NOMO-1 treated with DMSO at 0.1 percent for 48 hours (cell line): ENCODE measurements at regions not wholly inside any gene's neighbourhood (a gene's known extent, or its start where the extent isn't known, plus 50 kb on each side); places are given as distances from the start of the nearest gene placed in this dataset.

ENCODE experiments used
- DNase-seq: peaks from one replicate; lab custom pipeline; 2025; ENCODE audit not compliant: unreplicated experiment; lab: John Stamatoyannopoulos, UW

DNA sequence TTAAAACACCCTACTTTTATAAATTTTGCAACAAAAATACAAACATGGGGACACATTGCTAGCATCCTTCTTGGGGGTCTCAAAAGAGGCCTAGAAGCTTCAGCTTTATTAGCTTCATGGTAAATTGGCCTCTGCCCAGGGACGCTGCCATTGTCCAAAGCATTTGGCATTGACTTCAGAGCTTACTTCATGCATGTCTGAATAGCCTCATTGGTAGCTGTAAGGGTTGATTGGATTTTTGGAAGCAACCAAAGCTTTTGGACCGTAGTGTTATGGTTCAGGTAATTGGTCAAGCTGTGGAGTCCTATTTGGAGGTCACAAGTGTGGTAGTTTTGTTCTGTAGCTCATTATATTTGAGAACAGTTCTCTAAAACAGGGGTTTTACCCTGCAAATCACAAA is 411.7 kb upstream of the SLC24A2 start:
- DNase-seq = no peak

DNA sequence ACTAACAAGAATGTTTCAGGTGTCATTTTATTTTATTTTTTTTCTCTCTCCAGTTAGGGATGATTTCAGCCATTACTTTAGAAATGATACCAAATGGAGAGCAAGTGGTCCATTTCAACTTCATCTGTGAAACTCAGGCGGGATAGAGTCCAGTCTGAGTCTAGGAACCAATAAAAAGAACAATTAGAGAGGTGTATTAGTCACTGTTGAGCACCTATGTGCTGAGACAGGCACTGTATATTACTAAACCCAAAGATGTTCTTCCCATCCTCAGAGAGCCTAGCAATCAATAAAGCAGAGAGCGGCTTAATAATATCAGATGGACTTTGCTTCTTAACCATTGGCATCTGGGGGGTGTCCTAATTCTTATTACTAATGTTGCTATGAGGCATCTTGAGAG is 410.3 kb upstream of the SLC24A2 start:
- DNase-seq = no peak

GRCh38 chr9:20197976-20198685 is 409.3 kb upstream of the SLC24A2 start:
- DNase-seq = no peak

DNA sequence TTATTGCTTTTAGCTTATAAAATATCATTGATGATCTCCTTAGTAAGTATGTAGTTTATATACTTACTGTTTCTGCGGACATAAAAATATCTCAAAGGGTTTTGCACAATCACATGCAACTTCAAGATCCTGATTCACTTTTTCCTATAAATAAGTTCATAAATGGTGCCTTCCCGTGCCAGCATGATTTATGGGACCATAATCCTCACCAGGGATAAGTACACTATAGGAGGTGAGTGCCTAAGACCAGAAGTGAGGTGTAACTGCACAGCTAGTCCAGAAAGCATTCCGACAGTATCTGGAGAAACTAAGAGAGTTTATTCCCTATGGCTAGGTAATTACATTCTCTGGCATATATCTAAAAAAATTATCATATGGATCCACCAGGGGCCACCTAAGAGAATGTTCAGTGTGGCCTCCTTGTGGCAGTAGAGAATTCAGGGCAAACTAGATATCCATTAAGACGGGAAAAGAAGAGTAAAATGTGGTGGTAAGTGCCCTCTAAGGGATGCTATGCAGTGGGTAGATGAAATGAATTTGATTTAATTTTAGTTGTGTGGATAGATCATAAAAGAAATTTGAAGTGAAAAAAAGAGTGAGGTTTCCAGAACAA is 402.5 kb upstream of the SLC24A2 start:
- no peak for DNase-seq

- DNase-seq = no peak
These were observed 401.0 kb upstream of the SLC24A2 start for GRCh38 chr9:20189871-20190270.

DNA sequence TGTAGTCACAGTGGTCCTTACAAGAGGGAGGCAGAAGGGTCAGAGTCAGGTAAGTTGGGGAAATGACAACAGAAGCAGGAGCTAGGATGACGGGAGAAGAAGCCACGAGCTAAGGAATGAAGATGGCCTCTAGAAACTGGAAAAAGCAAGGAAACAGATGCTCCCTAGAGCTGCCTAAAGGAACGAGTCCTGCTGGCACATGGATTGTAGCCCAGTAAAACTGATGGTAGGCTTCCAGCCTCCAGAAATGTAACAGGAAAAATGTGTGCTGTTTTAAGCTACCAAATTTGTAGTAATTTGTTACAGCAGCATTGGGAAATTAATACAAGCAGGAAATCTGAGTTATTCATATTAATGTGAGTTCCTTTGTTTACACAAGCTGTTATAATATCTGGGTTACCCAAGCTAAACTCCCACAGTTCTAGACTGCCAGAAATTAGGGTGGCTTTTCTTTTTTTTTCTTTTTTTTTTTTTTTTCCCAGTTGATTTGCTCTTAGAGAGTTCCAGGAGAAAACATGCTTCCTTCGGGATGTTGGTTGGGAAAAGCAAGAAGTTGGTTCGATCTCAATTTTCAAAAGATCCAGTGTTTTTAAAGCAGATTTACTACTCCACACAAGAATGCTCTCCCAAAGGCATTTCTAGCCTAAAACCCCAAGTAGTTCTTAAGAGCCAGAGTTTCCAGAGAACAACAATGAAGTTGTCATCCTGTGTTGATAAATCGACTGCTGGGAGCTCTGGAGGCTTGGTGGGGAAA is 400.0 kb upstream of the SLC24A2 start:
- DNase-seq = no peak

- DNase-seq = no peak
These were observed 398.5 kb upstream of the SLC24A2 start for GRCh38 chr9:20187318-20187717.

GRCh38 chr9:20186823-20187222 is 398.0 kb upstream of the SLC24A2 start:
- no peak for DNase-seq

DNA sequence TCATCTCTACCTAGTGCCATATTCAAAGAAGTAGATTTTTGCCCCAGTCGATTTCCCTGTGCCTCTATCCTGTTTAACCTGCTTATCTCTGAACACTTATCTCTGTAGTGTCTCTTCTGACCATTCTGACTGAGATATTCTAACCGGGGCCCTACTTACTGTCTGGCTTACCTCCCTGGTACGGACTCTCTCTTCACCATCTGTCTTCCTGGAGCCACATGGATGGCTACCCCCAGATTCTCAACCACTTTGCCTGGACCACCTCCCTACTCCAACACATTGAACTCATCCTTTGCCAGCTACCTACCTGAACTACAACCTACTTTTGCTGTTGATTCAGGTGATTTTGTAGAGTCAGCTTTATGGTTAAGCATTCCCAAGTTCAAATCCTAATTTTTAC is 397.4 kb upstream of the SLC24A2 start:
- no peak for DNase-seq

- DNase-seq = no peak
These were observed 395.7 kb upstream of the SLC24A2 start for GRCh38 chr9:20184541-20184940.

DNA sequence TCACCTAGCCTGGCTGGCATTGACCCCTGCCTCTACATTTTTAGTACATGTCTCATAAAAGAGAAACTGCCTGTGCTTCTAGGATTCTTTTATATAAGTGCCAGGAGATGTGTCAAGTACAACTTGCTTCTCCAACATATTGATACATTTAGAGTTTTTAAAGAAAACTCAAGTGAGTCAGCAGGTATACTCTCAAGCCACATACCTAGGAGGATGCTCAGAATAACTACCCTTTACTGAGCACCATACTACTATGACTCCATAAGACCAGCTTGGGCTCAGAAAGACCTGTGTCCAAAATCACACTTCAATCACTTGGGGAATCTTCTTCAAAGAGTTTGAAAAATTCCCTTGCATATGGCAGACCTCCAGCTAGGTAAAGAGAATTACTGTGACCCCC is 389.8 kb upstream of the SLC24A2 start:
- DNase-seq = no peak

- no peak for DNase-seq
These were observed 389.4 kb upstream of the SLC24A2 start for GRCh38 chr9:20178197-20178596.

DNA sequence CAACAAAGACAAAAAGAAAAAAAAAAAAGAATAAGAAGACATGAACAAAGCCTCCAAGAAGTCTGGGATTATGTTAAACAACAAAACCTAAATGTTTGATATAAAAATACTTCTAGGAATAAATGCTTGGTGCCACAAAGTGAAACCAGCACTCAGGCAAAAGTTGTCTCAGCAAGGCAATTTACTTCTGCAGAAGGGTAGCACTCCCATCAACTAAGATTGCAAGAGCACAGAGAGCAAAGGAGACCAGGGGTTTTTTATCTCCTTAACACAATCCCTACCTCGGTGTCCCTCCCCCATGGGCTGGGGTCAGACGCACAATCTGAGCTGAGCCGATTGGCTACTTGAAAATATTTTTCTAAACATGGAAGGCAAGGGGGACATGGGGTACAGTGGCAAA is 381.3 kb upstream of the SLC24A2 start:
- DNase-seq = no peak

DNA sequence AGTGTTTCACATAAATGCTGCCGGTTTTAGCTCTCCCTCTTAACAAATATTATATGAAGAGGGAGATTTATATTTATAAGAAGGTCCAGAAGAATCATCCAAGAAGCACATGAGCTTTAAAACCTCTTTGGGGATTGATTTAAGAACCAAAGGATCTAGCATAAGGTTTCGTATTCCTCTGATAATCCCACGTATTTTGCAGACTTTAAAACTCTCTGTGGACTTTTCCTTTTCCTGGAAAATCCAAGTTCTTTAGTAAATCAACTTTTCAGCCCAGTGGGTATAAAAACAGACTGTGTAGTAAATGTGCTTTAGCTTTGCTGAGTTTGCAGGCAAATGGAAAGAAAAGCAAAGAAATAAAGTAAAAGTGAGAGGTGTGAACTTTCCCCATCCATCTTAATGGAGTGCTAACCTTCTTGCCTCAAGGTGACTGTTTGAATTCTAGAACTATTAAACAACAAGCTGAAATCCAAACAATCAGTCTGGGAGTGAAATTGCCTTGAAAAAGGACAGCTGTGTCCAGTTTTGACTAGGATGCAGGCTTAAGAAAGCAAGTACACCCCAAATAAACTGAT is 363.4 kb upstream of the SLC24A2 start:
- DNase-seq = no peak

- no peak for DNase-seq
These were observed 359.6 kb upstream of the SLC24A2 start for GRCh38 chr9:20148416-20148815.

DNA sequence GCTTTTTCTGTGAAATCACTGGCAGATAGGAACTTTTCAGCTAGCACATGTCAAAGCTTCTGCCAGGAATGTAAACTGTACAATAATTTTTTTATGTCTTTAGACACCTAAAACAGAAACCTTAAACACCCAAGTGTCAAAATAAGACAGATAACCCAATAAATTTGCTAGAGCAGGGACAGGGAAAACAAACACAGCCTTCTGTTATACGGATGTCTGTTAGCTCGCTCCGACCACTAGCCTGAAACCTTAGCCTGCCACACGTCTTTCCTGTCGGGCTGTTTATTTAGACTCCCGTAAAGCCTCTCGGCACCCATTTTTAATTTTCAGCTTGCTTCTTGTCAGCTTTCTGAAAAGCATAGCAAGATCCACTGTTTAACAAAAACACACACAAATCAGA is 355.4 kb upstream of the SLC24A2 start:
- no peak for DNase-seq

DNA sequence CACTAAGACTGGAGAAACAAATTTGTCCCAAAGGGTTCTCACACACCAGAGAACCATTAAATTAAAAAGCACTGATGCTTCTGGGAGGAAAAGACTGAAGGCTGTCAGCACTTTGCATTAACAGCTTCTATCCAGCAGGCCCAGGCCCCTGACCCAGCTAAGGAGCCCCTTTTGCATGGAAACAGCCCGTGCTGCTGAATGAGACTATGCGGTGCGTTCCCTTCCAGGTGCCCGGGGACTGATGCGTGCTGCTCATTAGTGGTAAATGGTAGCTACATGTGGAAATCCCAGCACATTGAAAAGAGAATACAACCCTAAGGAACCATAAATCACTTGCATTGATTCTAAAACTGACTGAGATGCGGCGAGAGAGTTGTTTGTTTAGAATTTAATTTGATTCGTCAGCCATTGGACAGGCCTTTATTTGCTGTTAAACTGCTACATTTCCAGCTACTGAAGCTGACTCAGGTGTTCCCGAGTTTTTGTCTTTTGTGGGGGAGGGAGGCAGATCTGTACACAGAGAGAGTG is 351.0 kb upstream of the SLC24A2 start:
- DNase-seq = no peak

DNA sequence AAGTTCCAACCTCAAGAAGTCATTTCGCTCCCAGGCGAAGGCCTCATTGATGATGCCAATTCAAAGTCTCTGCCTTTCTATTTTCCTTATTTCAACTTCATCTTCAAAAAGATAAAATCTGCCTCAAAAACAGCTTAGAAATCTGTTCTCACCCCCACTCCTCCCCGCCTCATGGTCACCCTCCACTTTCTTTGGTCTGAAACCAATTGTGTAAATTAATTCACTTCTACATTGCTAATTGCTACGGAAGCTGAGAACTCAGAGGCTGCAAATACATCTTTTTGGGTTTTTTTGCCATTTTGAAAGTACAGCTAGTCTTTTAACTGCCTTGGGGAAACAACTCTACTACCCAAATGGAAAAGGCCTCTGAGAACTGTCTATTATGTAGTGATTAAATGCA is 350.0 kb upstream of the SLC24A2 start:
- DNase-seq = no peak

- DNase-seq = no peak
These were observed 349.3 kb upstream of the SLC24A2 start for GRCh38 chr9:20138116-20138515.

DNA sequence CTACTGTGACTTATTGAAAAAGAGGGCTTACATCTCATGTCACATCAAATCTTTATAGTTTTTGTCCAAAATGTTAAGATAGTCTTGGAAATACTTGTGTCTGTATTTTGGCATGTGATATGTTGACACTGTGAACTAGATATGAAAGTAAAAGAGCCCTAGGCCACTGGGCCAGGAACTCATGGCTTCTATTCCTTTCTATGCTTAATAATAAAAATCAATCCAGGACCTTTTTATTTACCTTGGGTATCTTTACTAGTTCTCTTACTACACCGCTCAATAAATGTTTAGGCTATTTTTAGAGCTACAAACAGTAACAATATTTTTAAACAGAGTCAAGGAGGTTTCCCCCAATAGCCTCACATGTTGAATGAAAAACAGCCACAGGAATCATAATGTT is 348.6 kb upstream of the SLC24A2 start:
- no peak for DNase-seq

DNA sequence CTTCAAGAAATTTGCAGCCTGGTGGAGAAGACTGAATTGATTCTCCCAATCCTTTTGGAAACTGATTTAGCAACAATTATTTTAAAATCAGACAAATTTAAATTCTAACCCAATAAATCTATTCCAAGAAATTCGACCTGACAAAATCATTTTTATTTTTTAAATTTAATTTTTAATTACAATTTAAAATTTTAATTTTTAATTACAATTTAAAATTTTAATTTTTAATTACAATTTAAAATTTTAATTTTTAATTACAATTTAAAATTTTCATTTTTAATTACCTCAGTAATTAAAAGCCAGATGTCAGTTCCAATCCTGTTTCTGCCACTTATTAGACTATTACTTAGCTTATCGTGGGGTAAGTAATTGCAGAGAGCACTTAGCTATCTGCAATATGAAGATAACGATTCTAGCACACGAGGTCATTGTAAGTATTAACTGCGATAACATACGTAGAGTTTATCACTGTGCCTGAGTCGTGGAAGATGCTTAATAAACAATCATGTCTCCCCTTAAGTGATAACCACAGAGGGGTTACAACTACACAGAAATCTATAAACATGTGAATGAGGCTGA is 346.4 kb upstream of the SLC24A2 start:
- no peak for DNase-seq
